Myocyte (in vitro differentiated cells): ENCODE measurements at regions not wholly inside any gene's neighbourhood (a gene's known extent, or its start where the extent isn't known, plus 50 kb on each side); places are given as distances from the start of the nearest gene placed in this dataset.
"Not testable (repeated sequence)": the region's sequence is repeated elsewhere in the genome, so short reads cannot be mapped to it uniquely, and the experiment has no call there.

Experiments used
- DNase-seq: peaks from one replicate; pipeline ENCODE4 v3.0.0-alpha.2; 2012; ENCODE audit warnings: low read depth

GRCh38 chr13:48843630-48844380 lies 131.9 kb upstream of the FNDC3A start:
- DNase-seq, result no peak

- no peak for DNase-seq
Observed at GRCh38 chr13:48844676-48845075, 131.0 kb upstream of the FNDC3A start.

GRCh38 chr13:48849515-48849914 lies 126.2 kb upstream of the FNDC3A start:
- DNase-seq, result no peak

- DNase-seq, result no peak
Observed at GRCh38 chr13:48851707-48852106, 124.0 kb upstream of the FNDC3A start.

- no peak for DNase-seq
Observed at GRCh38 chr13:48852911-48853727, 122.6 kb upstream of the FNDC3A start.

GRCh38 chr13:48853728-48854102 lies 122.0 kb upstream of the FNDC3A start:
- no peak for DNase-seq

GRCh38 chr13:48857576-48857975 lies 118.1 kb upstream of the FNDC3A start:
- DNase-seq, result no peak

- DNase-seq, result no peak
Observed at GRCh38 chr13:48858122-48858902, 117.4 kb upstream of the FNDC3A start.

GRCh38 chr13:48859272-48860105 lies 116.2 kb upstream of the FNDC3A start:
- DNase-seq, result no peak

GRCh38 chr13:48860364-48860763 lies 115.3 kb upstream of the FNDC3A start:
- no peak for DNase-seq

- DNase-seq, result no peak
Observed at GRCh38 chr13:48862572-48862971, 113.1 kb upstream of the FNDC3A start.

- no peak for DNase-seq
Observed at GRCh38 chr13:48864100-48864499, 111.6 kb upstream of the FNDC3A start.

- no peak for DNase-seq
Observed at GRCh38 chr13:48866249-48866648, 109.5 kb upstream of the FNDC3A start.

- DNase-seq, result peak; percentile 30
Observed at GRCh38 chr13:48873081-48873480, 102.6 kb upstream of the FNDC3A start.

GRCh38 chr13:48873587-48873986 lies 102.1 kb upstream of the FNDC3A start:
- peak; percentile 28 for DNase-seq

GRCh38 chr13:48874165-48874564 lies 101.5 kb upstream of the FNDC3A start:
- DNase-seq, result no peak

GRCh38 chr13:48875047-48875446 lies 100.7 kb upstream of the FNDC3A start:
- DNase-seq, result no peak

- DNase-seq, result no peak
Observed at GRCh38 chr13:48876289-48876688, 99.4 kb upstream of the FNDC3A start.

- DNase-seq, result no peak
Observed at GRCh38 chr13:48879432-48879831, 96.3 kb upstream of the FNDC3A start.

- DNase-seq, result no peak
Observed at GRCh38 chr13:48879854-48880253, 95.9 kb upstream of the FNDC3A start.

- DNase-seq, result not testable (repeated sequence)
Observed at GRCh38 chr13:48883786-48884185, 91.9 kb upstream of the FNDC3A start.
